OCI-LY1 (cell line): ENCODE measurements at regions not wholly inside any gene's neighbourhood (a gene's known extent, or its start where the extent isn't known, plus 50 kb on each side); places are given as distances from the start of the nearest gene placed in this dataset.

ENCODE experiments used
- H2AFZ ChIP-seq: fragments of 200-600 bp; sonication (generic), shearing (Covaris generic); 2 replicates; pipeline ENCODE4 v1.6.0; 2014; ENCODE audit warnings: antibody characterized with exemption, mild to moderate bottlenecking, low read length
- H3F3A ChIP-seq: fragments of 200-600 bp; sonication (generic), shearing (Covaris generic); 2 replicates; pipeline ENCODE4 v1.6.0; 2014; ENCODE audit warnings: mild to moderate bottlenecking, antibody characterized with exemption, low read length, moderate library complexity; ENCODE audit not compliant: insufficient read depth
- H3K27ac ChIP-seq: fragments of 200-600 bp; sonication (generic); 2 replicates; pipeline ENCODE4 v1.5.1; 2014; ENCODE audit warnings: low read length, mixed run types, mild to moderate bottlenecking, low read depth; ENCODE audit not compliant: poor library complexity, severe bottlenecking
- H3K27me3 ChIP-seq: fragments of 200-600 bp; sonication (generic); 2 replicates; pipeline ENCODE4 v1.6.0; 2014; ENCODE audit warnings: antibody characterized with exemption, mild to moderate bottlenecking, low read length, moderate library complexity; ENCODE audit not compliant: insufficient read depth
- H3K36me3 ChIP-seq: fragments of 200-600 bp; sonication (generic); 2 replicates; pipeline ENCODE4 v1.6.1; 2014; ENCODE audit warnings: mild to moderate bottlenecking, antibody characterized with exemption, low read length, moderate library complexity, mixed read lengths; ENCODE audit not compliant: insufficient read depth
- H3K4me1 ChIP-seq: fragments of 200-600 bp; sonication (generic); 2 replicates; pipeline ENCODE4 v1.5.1; 2014; ENCODE audit warnings: mild to moderate bottlenecking, low read length, moderate library complexity; ENCODE audit not compliant: insufficient read depth, severe bottlenecking
- H3K4me2 ChIP-seq: fragments of 200-600 bp; sonication (generic), shearing (Covaris generic); 2 replicates; pipeline ENCODE4 v1.6.1; 2014; ENCODE audit warnings: low read length
- H3K4me3 ChIP-seq: fragments of 200-600 bp; sonication (generic); 2 replicates; pipeline ENCODE4 v1.5.1; 2014; ENCODE audit warnings: low read length, low read depth, mild to moderate bottlenecking, mixed read lengths; ENCODE audit not compliant: poor library complexity, severe bottlenecking
- H3K79me2 ChIP-seq: fragments of 200-600 bp; shearing (Covaris generic); 2 replicates; pipeline ENCODE4 v1.6.1; 2016; ENCODE audit warnings: mixed run types, low read length, mixed read lengths; ENCODE audit not compliant: insufficient read depth
- H3K9ac ChIP-seq: fragments of 200-600 bp; sonication (generic), shearing (Covaris generic); 2 replicates; pipeline ENCODE4 v1.6.1; 2014; ENCODE audit warnings: mild to moderate bottlenecking, low read length, mixed read lengths
- H3K9me2 ChIP-seq: fragments of 200-600 bp; sonication (generic), shearing (Covaris generic); 2 replicates; pipeline ENCODE4 v1.6.1; 2014; ENCODE audit warnings: low read depth, mild to moderate bottlenecking, low read length, mixed read lengths
- H3K9me3 ChIP-seq: fragments of 200-600 bp; shearing (Covaris generic); 2 replicates; pipeline ENCODE4 v1.6.1; 2014; ENCODE audit warnings: low read length, mixed read lengths
- H4K20me1 ChIP-seq: fragments of 200-600 bp; sonication (generic), shearing (Covaris generic); 2 replicates; pipeline ENCODE4 v1.6.0; 2016; ENCODE audit warnings: mild to moderate bottlenecking, low read length; ENCODE audit not compliant: insufficient read depth
- CTCF ChIP-seq: fragments of 200-600 bp; sonication (generic), shearing (Covaris generic); IDR thresholded peaks from 2 replicates; pipeline ENCODE4 v1.5.1; 2017; ENCODE audit warnings: mild to moderate bottlenecking, antibody characterized with exemption, low read length, moderate library complexity, mixed read lengths
- EZH2 ChIP-seq: fragments of 200-600 bp; sonication (generic), shearing (Covaris generic); IDR thresholded peaks from 2 replicates; pipeline ENCODE4 v1.8.0; 2017; ENCODE audit warnings: borderline replicate concordance, mixed run types, mild to moderate bottlenecking, antibody characterized with exemption, low read length, moderate library complexity, mixed read lengths

GRCh38 chr2:240196716-240197461 lies 56.4 kb upstream of the OTOS start:
- H3K36me3 ChIP-seq = no peaks in the 10 kb centered on the region

GRCh38 chr2:240197462-240198139 lies 57.1 kb upstream of the OTOS start:
- Histone ChIP-seq H3K36me3 (no peaks in the 10 kb centered on the region), H3F3A (no peaks in the 10 kb centered on the region), H3K79me2 (no peaks in the 10 kb centered on the region), H3K9me3 (no peaks in the 10 kb centered on the region), H3K9ac (no peak overlapping the region), H3K27ac (no peak overlapping the region), H3K4me1 (no peaks in the 10 kb centered on the region), H3K4me2 (no peak overlapping the region), H3K4me3 (no peak overlapping the region), H4K20me1 (no peaks in the 10 kb centered on the region), H3K9me2 (no peaks in the 10 kb centered on the region), H2AFZ (no peak overlapping the region), H3K27me3 (no peaks in the 10 kb centered on the region)
- TF ChIP-seq EZH2 = no peak
- no peak for TF ChIP-seq CTCF

More at GRCh38 chr2:240196716-240197461, 56.4 kb upstream of the OTOS start:
- Histone ChIP-seq H3K4me1 (no peaks in the 10 kb centered on the region), H3K27ac (no peak overlapping the region), H3K4me2 (no peak overlapping the region), H3K79me2 (no peaks in the 10 kb centered on the region), H3K4me3 (no peak overlapping the region), H3K9me3 (no peaks in the 10 kb centered on the region), H4K20me1 (no peaks in the 10 kb centered on the region), H2AFZ (no peak overlapping the region), H3F3A (no peaks in the 10 kb centered on the region), H3K9ac (no peak overlapping the region), H3K9me2 (no peaks in the 10 kb centered on the region), H3K27me3 (no peaks in the 10 kb centered on the region)
- TF ChIP-seq CTCF (no peak), EZH2 (no peak)

- Histone ChIP-seq H3K4me1 (no peaks in the 10 kb centered on the region), H3K27ac (no peak overlapping the region), H2AFZ (no peak overlapping the region), H3K9me2 (no peaks in the 10 kb centered on the region), H3K4me3 (no peak overlapping the region), H3K27me3 (no peaks in the 10 kb centered on the region), H4K20me1 (no peaks in the 10 kb centered on the region), H3F3A (no peaks in the 10 kb centered on the region), H3K9me3 (no peaks in the 10 kb centered on the region), H3K79me2 (no peaks in the 10 kb centered on the region), H3K36me3 (no peaks in the 10 kb centered on the region), H3K9ac (no peak overlapping the region), H3K4me2 (no peak overlapping the region)
- no peak for TF ChIP-seq EZH2
- TF ChIP-seq CTCF = no peak
These were observed 57.8 kb upstream of the OTOS start for GRCh38 chr2:240198226-240198625.
